GM20000 (cell line): ENCODE measurements at regions not wholly inside any gene's neighbourhood (a gene's known extent, or its start where the extent isn't known, plus 50 kb on each side); places are given as distances from the start of the nearest gene placed in this dataset.

Experiments
- DNase-seq: peaks from one replicate; pipeline ENCODE4 v3.0.0; 2012; ENCODE audit warnings: low spot score
- CTCF ChIP-seq: IDR thresholded peaks from 2 replicates; pipeline ENCODE4 v1.5.1; 2012; ENCODE audit warnings: mild to moderate bottlenecking, control low read depth; ENCODE audit errors: extremely low read depth, missing control alignments

- TF ChIP-seq CTCF = no peak
- DNase-seq = no peak
Observed at GRCh38 chr2:219998714-219999227, 371.3 kb downstream of the SLC4A3 start.

- DNase-seq = no peak
- TF ChIP-seq CTCF = no peak
Observed at GRCh38 chr2:220000080-220000479, 372.6 kb downstream of the SLC4A3 start.

- no peak for DNase-seq
- no peak for TF ChIP-seq CTCF
Observed at GRCh38 chr2:220000586-220000985, 373.2 kb downstream of the SLC4A3 start.

- no peak for TF ChIP-seq CTCF
- DNase-seq = no peak
Observed at GRCh38 chr2:220001751-220002150, 374.3 kb downstream of the SLC4A3 start.

GRCh38 chr2:220002251-220002650 is 374.8 kb downstream of the SLC4A3 start:
- no peak for DNase-seq
- no peak for TF ChIP-seq CTCF

GRCh38 chr2:220002699-220003098 is 375.3 kb downstream of the SLC4A3 start:
- DNase-seq = no peak
- no peak for TF ChIP-seq CTCF

GRCh38 chr2:220005362-220005761 is 377.9 kb downstream of the SLC4A3 start:
- TF ChIP-seq CTCF = no peak
- DNase-seq = no peak
